Type B pancreatic cell (in vitro differentiated cells): ENCODE measurements at regions not wholly inside any gene's neighbourhood (a gene's known extent, or its start where the extent isn't known, plus 50 kb on each side); places are given as distances from the start of the nearest gene placed in this dataset.

Source experiments
- DNase-seq: peaks from one replicate; pipeline ENCODE4 v3.0.0; 2021; ENCODE audit warnings: mixed read lengths; ENCODE audit not compliant: unreplicated experiment; ENCODE audit errors: extremely low spot score
- H3K27ac Mint-ChIP-seq: 2 replicates; pipeline ENCODE4 v1.8.0; 2021; ENCODE audit warnings: mild to moderate bottlenecking, mixed read lengths
- H3K27me3 Mint-ChIP-seq: 2 replicates; pipeline ENCODE4 v1.8.0; 2021; ENCODE audit warnings: mixed read lengths
- H3K36me3 Mint-ChIP-seq: 2 replicates; pipeline ENCODE4 v1.8.0; 2021; ENCODE audit warnings: mixed read lengths
- H3K4me1 Mint-ChIP-seq: one replicate; pipeline ENCODE4 v1.8.0; 2021; ENCODE audit warnings: mixed read lengths; ENCODE audit not compliant: unreplicated experiment
- H3K4me3 Mint-ChIP-seq: 2 replicates; pipeline ENCODE4 v1.8.0; 2021; ENCODE audit warnings: mild to moderate bottlenecking, mixed read lengths
- H3K9me3 Mint-ChIP-seq: 2 replicates; pipeline ENCODE4 v1.8.0; 2021; ENCODE audit warnings: mixed read lengths
- TF ChIP-seq, protein P1 (sequence below): fragments of 200-600 bp; sonication (generic); conservative IDR thresholded peaks from 2 replicates; pipeline ENCODE4 v1.5.0; 2021; ENCODE audit warnings: antibody characterized with exemption, mild to moderate bottlenecking

DNA sequence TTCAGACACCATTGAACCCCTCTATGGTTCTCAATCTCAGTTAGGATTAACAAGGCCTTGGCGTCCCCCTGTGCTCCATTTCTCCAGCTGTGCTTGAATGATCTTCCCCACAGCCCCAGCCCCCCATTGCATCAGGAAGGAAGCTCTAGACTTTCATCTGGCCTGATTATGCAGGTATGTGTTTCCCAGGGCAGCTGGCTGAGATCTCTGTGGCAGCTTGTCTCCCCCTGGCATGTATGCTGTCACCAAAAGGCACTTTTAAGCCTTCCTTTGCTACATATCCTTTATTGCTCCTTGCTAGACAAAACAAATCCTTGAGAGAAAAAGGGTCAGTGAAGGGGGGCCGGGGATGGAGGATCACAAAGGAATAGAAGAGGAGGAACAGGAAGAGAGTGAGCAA lies 1056.0 kb upstream of the SLIT2 start:
- H3K36me3 Mint-ChIP-seq, result no peaks in the 10 kb centered on the region
- no peak for DNase-seq
- H3K9me3 Mint-ChIP-seq, result no peaks in the 10 kb centered on the region
- H3K27me3 Mint-ChIP-seq, result no peaks in the 10 kb centered on the region
- TF ChIP-seq, protein P1, sequence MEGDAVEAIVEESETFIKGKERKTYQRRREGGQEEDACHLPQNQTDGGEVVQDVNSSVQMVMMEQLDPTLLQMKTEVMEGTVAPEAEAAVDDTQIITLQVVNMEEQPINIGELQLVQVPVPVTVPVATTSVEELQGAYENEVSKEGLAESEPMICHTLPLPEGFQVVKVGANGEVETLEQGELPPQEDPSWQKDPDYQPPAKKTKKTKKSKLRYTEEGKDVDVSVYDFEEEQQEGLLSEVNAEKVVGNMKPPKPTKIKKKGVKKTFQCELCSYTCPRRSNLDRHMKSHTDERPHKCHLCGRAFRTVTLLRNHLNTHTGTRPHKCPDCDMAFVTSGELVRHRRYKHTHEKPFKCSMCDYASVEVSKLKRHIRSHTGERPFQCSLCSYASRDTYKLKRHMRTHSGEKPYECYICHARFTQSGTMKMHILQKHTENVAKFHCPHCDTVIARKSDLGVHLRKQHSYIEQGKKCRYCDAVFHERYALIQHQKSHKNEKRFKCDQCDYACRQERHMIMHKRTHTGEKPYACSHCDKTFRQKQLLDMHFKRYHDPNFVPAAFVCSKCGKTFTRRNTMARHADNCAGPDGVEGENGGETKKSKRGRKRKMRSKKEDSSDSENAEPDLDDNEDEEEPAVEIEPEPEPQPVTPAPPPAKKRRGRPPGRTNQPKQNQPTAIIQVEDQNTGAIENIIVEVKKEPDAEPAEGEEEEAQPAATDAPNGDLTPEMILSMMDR, result no peak
- no peak overlapping the region for H3K27ac Mint-ChIP-seq
- no peak overlapping the region for H3K4me3 Mint-ChIP-seq
- peaks cover 23% of the 10 kb centered on the region for H3K4me1 Mint-ChIP-seq

DNA sequence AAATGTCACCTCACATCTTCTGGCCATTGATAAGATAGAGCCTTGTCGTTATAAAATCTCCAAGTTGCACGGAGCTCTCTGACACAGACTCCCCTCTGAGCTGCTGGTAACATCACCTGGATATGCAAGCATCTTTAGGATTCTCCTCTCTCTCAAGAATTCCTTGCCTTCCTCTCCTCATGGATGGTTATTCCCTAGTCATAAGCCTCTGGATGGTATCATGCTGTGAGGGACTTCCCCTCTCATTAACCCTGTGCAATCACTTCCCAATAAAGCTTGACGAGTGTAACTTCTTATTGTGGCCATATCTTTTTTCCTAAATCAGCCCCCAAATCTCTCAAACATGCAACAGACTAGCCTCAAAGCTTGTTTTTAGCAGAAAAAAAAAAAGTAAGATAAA lies 1057.0 kb upstream of the SLIT2 start:
- H3K27ac Mint-ChIP-seq, result no peak overlapping the region

DNA sequence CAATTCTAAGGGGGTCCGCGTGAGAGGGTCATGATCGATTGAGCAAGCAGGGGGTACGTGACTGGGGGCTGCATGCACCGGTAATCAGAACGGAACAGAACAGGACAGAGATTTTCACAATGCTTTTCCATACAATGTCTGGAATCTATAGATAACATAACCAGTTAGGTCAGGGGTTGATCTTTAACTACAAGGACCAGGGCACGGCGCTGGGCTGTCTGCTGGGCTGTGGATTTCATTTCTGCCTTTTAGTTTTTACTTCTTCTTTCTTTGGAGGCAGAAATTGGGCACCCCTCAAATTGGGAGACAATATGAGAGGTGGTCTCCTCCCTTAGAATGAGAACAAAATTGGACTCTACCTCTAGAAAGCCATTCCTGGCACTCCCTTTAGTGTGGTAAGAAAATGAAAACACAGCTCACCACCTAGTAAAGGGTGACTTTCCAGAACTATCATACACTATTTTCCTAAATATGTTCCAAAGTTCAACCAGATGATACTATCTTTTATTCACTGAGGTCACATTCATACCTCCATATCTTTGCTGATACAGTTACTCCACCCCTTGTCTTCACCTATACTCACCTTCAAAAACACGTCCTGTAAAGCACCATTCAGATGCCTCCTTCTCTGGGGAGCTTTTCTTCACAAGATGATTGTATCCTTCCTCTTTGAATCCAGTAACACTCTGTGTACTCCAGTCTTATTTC lies 1058.3 kb upstream of the SLIT2 start:
- Mint-ChIP-seq H3K4me1 (peaks cover 27% of the 10 kb centered on the region), H3K4me3 (peak overlapping the region; percentile 79), H3K27me3 (no peaks in the 10 kb centered on the region), H3K27ac (peak overlapping the region; percentile 6), H3K9me3 (no peaks in the 10 kb centered on the region), H3K36me3 (no peaks in the 10 kb centered on the region)
- TF ChIP-seq, protein P1, result no peak
- no peak for DNase-seq

More for the DNA sequence above, 1057.0 kb upstream of the SLIT2 start:
- H3K4me3 Mint-ChIP-seq, result no peak overlapping the region
- H3K27me3 Mint-ChIP-seq, result no peaks in the 10 kb centered on the region
- H3K9me3 Mint-ChIP-seq, result no peaks in the 10 kb centered on the region
- no peaks in the 10 kb centered on the region for H3K36me3 Mint-ChIP-seq
- H3K4me1 Mint-ChIP-seq, result peaks cover 27% of the 10 kb centered on the region
- DNase-seq, result no peak
- TF ChIP-seq, protein P1, result no peak

DNA sequence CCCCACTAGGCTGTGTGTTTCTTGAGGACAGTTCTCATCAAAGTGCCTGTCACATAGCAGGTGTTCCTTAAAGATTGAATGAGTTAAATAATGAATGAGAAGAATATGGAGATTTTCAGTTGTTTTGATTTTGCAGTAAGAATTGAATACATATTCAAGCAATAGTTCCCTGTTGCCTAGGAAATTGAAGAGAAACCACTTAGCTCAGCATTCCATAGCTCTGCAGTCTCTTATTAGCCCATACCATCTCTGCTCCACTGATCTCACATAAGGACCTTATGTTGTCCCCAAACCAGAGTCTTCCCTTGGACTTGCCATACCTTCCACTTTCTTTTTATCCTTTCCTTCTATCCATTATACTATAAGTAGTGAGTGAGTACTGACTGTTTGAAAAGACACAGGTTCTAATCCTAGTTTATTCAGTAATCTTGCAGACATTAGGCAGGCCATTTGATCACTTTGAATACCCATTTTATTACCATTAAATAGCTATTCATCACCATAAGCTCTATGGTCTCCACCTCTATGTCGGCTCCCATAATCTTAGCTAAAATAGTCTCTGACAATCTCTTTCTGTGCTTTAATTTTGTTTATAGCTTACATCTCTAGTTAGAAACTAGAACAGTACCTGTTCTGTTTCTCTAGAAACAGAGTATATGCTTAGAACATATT lies 1059.6 kb upstream of the SLIT2 start:
- Mint-ChIP-seq H3K4me1 (peaks cover 33% of the 10 kb centered on the region), H3K27ac (no peak overlapping the region)

DNA sequence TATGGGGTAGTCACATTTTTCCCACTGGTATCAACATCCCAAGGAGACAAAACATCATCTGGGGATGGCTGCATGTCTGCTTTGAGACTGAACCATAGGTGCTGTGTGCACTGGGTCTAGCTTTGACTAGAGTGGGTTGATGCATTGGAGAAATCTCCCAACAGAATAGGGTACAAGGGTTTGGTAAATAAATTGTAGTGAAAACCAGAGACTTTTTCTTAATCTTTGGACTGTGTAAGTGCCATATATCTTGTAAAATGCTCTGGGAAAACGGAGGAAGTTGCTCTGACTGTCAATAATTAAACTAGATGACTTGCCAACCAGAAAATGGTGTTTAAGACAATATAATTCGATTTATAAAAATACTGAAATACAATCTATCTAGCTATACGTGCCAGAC lies 1064.0 kb upstream of the SLIT2 start:
- Mint-ChIP-seq H3K9me3 (no peaks in the 10 kb centered on the region), H3K4me1 (peaks cover 18% of the 10 kb centered on the region), H3K4me3 (no peak overlapping the region), H3K27me3 (no peaks in the 10 kb centered on the region), H3K36me3 (no peaks in the 10 kb centered on the region), H3K27ac (no peak overlapping the region)
- TF ChIP-seq, protein P1, result no peak
- DNase-seq, result no peak

More for the DNA sequence above, 1059.6 kb upstream of the SLIT2 start:
- no peak overlapping the region for H3K4me3 Mint-ChIP-seq
- TF ChIP-seq, protein P1, result no peak
- H3K27me3 Mint-ChIP-seq, result no peaks in the 10 kb centered on the region
- H3K9me3 Mint-ChIP-seq, result no peaks in the 10 kb centered on the region
- no peaks in the 10 kb centered on the region for H3K36me3 Mint-ChIP-seq
- no peak for DNase-seq
